ENCODE measurements at regions not wholly inside any gene's neighbourhood (a gene's known extent, or its start where the extent isn't known, plus 50 kb on each side); places are given as distances from the start of the nearest gene placed in this dataset.

GRCh38 chr1:29549001-29549400 lies 312.7 kb downstream of the PTPRU start:
- no peak for DNase-seq

GRCh38 chr1:29548091-29548490 lies 311.8 kb downstream of the PTPRU start:
- DNase-seq = no peak

GRCh38 chr1:29547300-29547699 lies 311.0 kb downstream of the PTPRU start:
- DNase-seq = no peak

GRCh38 chr1:29546496-29546895 lies 310.2 kb downstream of the PTPRU start:
- DNase-seq = no peak

GRCh38 chr1:29544406-29544805 lies 308.1 kb downstream of the PTPRU start:
- no peak for DNase-seq

GRCh38 chr1:29543586-29543985 lies 307.3 kb downstream of the PTPRU start:
- DNase-seq = no peak

- no peak for DNase-seq
Observed at GRCh38 chr1:29542548-29542947, 306.2 kb downstream of the PTPRU start.

GRCh38 chr1:29541631-29542030 lies 305.3 kb downstream of the PTPRU start:
- no peak for DNase-seq

GRCh38 chr1:29540801-29541357 lies 304.6 kb downstream of the PTPRU start:
- DNase-seq = no peak

GRCh38 chr1:29539971-29540370 lies 303.6 kb downstream of the PTPRU start:
- DNase-seq = no peak

GRCh38 chr1:29538586-29538985 lies 302.3 kb downstream of the PTPRU start:
- no peak for DNase-seq

- DNase-seq = no peak
Observed at GRCh38 chr1:29532751-29533150, 296.4 kb downstream of the PTPRU start.

GRCh38 chr1:29532285-29532684 lies 296.0 kb downstream of the PTPRU start:
- DNase-seq = no peak

GRCh38 chr1:29531596-29531995 lies 295.3 kb downstream of the PTPRU start:
- no peak for DNase-seq

GRCh38 chr1:29529677-29530278 lies 293.5 kb downstream of the PTPRU start:
- no peak for DNase-seq

GRCh38 chr1:29527314-29528004 lies 291.1 kb downstream of the PTPRU start:
- no peak for DNase-seq

GRCh38 chr1:29525941-29526340 lies 289.6 kb downstream of the PTPRU start:
- DNase-seq = no peak

GRCh38 chr1:29524285-29525065 lies 288.2 kb downstream of the PTPRU start:
- no peak for DNase-seq

GRCh38 chr1:29523576-29523975 lies 287.3 kb downstream of the PTPRU start:
- DNase-seq = no peak

GRCh38 chr1:29523136-29523535 lies 286.8 kb downstream of the PTPRU start:
- DNase-seq = no peak

GRCh38 chr1:29521811-29522580 lies 285.7 kb downstream of the PTPRU start:
- DNase-seq = no peak

- no peak for DNase-seq
Observed at GRCh38 chr1:29521438-29521715, 285.1 kb downstream of the PTPRU start.

All from GDM1 (cell line).